Stomach (tissue), 4 donors: ENCODE measurements at regions not wholly inside any gene's neighbourhood (a gene's known extent, or its start where the extent isn't known, plus 50 kb on each side); places are given as distances from the start of the nearest gene placed in this dataset.

Source experiments
- CTCF ChIP-seq, 7 experiments: fragments of 450-650 bp in 4 of 7; fragments of 200-600 bp in 3 of 7; sonication (generic) in 3 of 7; IDR thresholded peaks; one replicate each; pipeline ENCODE4 v1.5.1; 2016 to 2019; ENCODE audit warnings: antibody characterized with exemption in 7 of 7, control low read depth in 2 of 7, mild to moderate bottlenecking in 1 of 7
- EP300 ChIP-seq: sonication (generic); formaldehyde crosslinking; IDR thresholded peaks from one replicate; pipeline ENCODE4 v1.6.1; 2017; ENCODE audit warnings: antibody characterized with exemption
- POLR2A ChIP-seq, 4 donors: fragments of 450-650 bp; IDR thresholded peaks; one replicate each; pipeline ENCODE4 v1.6.1; 2016; ENCODE audit warnings: antibody characterized with exemption in 4 of 4, control low read depth in 2 of 4, mild to moderate bottlenecking in 1 of 4, moderate library complexity in 1 of 4
- POLR2AphosphoS5 ChIP-seq, 3 donors: sonication (generic); formaldehyde crosslinking; IDR thresholded peaks; one replicate each; pipeline ENCODE4 v1.6.1; 2016; ENCODE audit warnings: antibody characterized with exemption in 3 of 3

GRCh38 chr2:122218596-122218995 lies 463.1 kb downstream of the TSN start:
- no peak for TF ChIP-seq CTCF (IDR thresholded peaks at IDR 0.05)
- no peak for TF ChIP-seq POLR2AphosphoS5 (IDR thresholded peaks at IDR 0.05)
- no peak for TF ChIP-seq POLR2A (IDR thresholded peaks at IDR 0.05)
- TF ChIP-seq EP300: no peak
